HG03066 (cell line): ENCODE measurements at regions not wholly inside any gene's neighbourhood (a gene's known extent, or its start where the extent isn't known, plus 50 kb on each side); places are given as distances from the start of the nearest gene placed in this dataset.

Experiments used
- ATAC-seq: cut with Tn5 transposase; IDR thresholded peaks from one replicate; pipeline ENCODE4 v1.9.1; 2021; ENCODE audit warnings: low read depth; ENCODE audit not compliant: unreplicated experiment

- no peak for ATAC-seq
Measured at GRCh38 chr21:41111681-41112080, 56.3 kb upstream of the BACE2 start.

DNA sequence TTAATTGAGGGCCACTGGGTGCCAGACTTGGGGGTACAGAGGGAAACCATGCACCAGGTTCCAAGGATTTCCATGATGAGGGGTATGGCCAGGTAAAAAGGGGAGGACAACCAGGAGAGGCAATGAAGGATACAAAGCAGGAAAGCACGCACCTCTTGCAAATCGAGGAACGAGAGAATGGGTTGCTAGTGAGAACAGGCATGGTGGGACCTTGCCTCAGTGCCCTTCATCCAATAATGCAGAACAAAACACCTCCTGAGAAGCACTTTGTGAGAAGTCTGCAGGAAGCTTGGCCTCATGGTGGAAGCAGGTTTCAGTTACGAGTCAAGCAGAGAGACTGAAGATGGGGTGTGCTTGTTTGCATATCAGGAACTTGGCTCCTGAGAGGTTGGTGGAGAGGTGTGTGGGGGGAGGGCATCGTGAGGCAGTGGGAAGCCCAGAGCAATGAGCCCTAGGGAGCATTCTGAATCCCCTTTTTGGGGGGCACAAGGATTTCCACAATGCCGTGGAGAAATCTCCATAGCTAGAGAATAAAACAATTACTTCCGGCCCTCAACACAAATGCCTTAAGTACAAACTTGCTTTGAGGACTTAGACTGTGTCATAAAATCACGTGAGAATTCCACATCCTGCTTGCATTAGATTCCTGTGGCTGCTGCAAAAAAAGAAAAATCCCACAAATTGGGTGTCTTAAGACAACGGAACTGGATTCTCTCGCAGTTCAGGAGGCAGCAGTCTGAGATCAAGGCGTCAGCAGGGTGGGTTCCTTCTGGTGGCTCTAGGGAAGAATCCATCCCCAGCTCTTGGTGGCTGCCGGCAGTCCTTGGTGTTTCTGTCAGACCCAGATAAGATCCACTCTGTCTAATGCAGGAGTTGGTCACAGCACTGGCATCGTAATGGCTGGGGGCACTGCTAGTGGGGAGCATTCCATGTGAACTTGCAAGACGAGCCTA, 54.9 kb upstream of the BACE2 start:
- no peak for ATAC-seq

- ATAC-seq: no peak
Measured at GRCh38 chr21:41115851-41116250, 52.1 kb upstream of the BACE2 start.
